Neural cell (in vitro differentiated cells): ENCODE measurements at regions not wholly inside any gene's neighbourhood (a gene's known extent, or its start where the extent isn't known, plus 50 kb on each side); places are given as distances from the start of the nearest gene placed in this dataset.

Source experiments
- H2AFZ ChIP-seq: fragments of 200-600, 300-800 bp; sonication (generic), shearing (Covaris generic); 2 replicates; pipeline ENCODE4 v1.6.0; 2014; ENCODE audit warnings: low read depth, mild to moderate bottlenecking, antibody characterized with exemption, low read length, moderate library complexity
- H3F3A ChIP-seq: fragments of 200-600 bp; shearing (Covaris generic); 2 replicates; pipeline ENCODE4 v1.6.1; 2016; ENCODE audit warnings: mild to moderate bottlenecking, moderate library complexity, mixed read lengths, antibody characterized with exemption, low read length; ENCODE audit not compliant: insufficient read depth, poor library complexity, severe bottlenecking
- H3K27ac ChIP-seq: fragments of 200-600, 300-800 bp; sonication (generic), shearing (Covaris generic); 2 replicates; pipeline ENCODE4 v1.5.1; 2014; ENCODE audit warnings: mild to moderate bottlenecking, low read length, moderate library complexity
- H3K27me3 ChIP-seq: fragments of 300-800, 200-600 bp; sonication (generic), shearing (Covaris generic); 2 replicates; pipeline ENCODE4 v1.6.0; 2014; ENCODE audit warnings: mild to moderate bottlenecking, low read depth, low read length, moderate library complexity; ENCODE audit not compliant: insufficient read depth
- H3K36me3 ChIP-seq: fragments of 300-800, 200-600 bp; sonication (generic), shearing (Covaris generic); 2 replicates; pipeline ENCODE4 v1.5.1; 2014; ENCODE audit warnings: mild to moderate bottlenecking, antibody characterized with exemption, low read length, moderate library complexity; ENCODE audit not compliant: insufficient read depth
- H3K4me2 ChIP-seq: fragments of 300-800, 200-600 bp; sonication (generic), shearing (Covaris generic); 2 replicates; pipeline ENCODE4 v1.6.0; 2014; ENCODE audit warnings: mild to moderate bottlenecking, low read length
- H3K4me3 ChIP-seq: fragments of 300-800, 200-600 bp; sonication (generic), shearing (Covaris generic); 2 replicates; pipeline ENCODE4 v1.5.1; 2014; ENCODE audit warnings: mild to moderate bottlenecking, low read length, moderate library complexity
- H3K79me2 ChIP-seq: fragments of 200-600 bp; shearing (Covaris generic); replicated peaks from 2 replicates; pipeline ENCODE4 v1.6.0; 2014; ENCODE audit warnings: mild to moderate bottlenecking, low read length, moderate library complexity; ENCODE audit not compliant: insufficient read depth
- H3K9ac ChIP-seq: fragments of 300-800, 200-600 bp; sonication (generic), shearing (Covaris generic); 2 replicates; pipeline ENCODE4 v1.6.1; 2016; ENCODE audit warnings: mild to moderate bottlenecking, low read length, mixed read lengths
- H3K9me2 ChIP-seq: fragments of 200-600 bp; shearing (Covaris generic); 2 replicates; pipeline ENCODE4 v1.6.1; 2016; ENCODE audit warnings: mild to moderate bottlenecking, low read length, mixed read lengths; ENCODE audit not compliant: insufficient read depth
- H3K9me3 ChIP-seq: fragments of 200-600, 300-800 bp; sonication (generic), shearing (Covaris generic); 2 replicates; pipeline ENCODE4 v1.6.1; 2016; ENCODE audit warnings: mild to moderate bottlenecking, mixed run types, low read length, moderate library complexity, mixed read lengths
- H4K20me1 ChIP-seq: fragments of 200-600 bp; shearing (Covaris generic); 2 replicates; pipeline ENCODE4 v1.6.1; 2016; ENCODE audit warnings: mild to moderate bottlenecking, mixed run types; ENCODE audit not compliant: insufficient read depth
- CTCF ChIP-seq: fragments of 450-650 bp; IDR thresholded peaks from 2 replicates; pipeline ENCODE4 v1.5.1; 2014; ENCODE audit warnings: antibody characterized with exemption, mild to moderate bottlenecking, moderate library complexity; ENCODE audit not compliant: poor library complexity, severe bottlenecking
- EP300 ChIP-seq: fragments of 450-650 bp; conservative IDR thresholded peaks from 2 replicates; pipeline ENCODE4 v1.6.1; 2014; ENCODE audit warnings: antibody characterized with exemption, mild to moderate bottlenecking, moderate library complexity; ENCODE audit not compliant: poor library complexity, severe bottlenecking
- EZH2 ChIP-seq: fragments of 200-600, 300-800 bp; shearing (Covaris generic), sonication (generic); IDR thresholded peaks from 2 replicates; pipeline ENCODE4 v1.6.1; 2014; ENCODE audit warnings: antibody characterized with exemption, low read length, borderline replicate concordance, mild to moderate bottlenecking; ENCODE audit not compliant: insufficient read depth, poor library complexity, severe bottlenecking
- MXI1 ChIP-seq: fragments of 450-650 bp; conservative IDR thresholded peaks from 2 replicates; pipeline ENCODE4 v1.6.1; 2014; ENCODE audit warnings: antibody characterized with exemption, mild to moderate bottlenecking; ENCODE audit not compliant: poor library complexity, severe bottlenecking
- POLR2AphosphoS5 ChIP-seq: IDR thresholded peaks from 2 replicates; pipeline ENCODE4 v1.6.1; 2012
- RAD21 ChIP-seq: fragments of 450-650 bp; conservative IDR thresholded peaks from 2 replicates; pipeline ENCODE4 v1.6.1; 2014; ENCODE audit warnings: antibody characterized with exemption, mild to moderate bottlenecking, moderate library complexity
- REST ChIP-seq: IDR thresholded peaks from 2 replicates; pipeline ENCODE4 v1.6.1; 2012; ENCODE audit warnings: borderline replicate concordance
- SMC3 ChIP-seq: fragments of 450-650 bp; conservative IDR thresholded peaks from 2 replicates; pipeline ENCODE4 v1.6.1; 2014; ENCODE audit warnings: antibody characterized with exemption, mild to moderate bottlenecking, moderate library complexity; ENCODE audit not compliant: poor library complexity
- TAF1 ChIP-seq: IDR thresholded peaks from 2 replicates; pipeline ENCODE4 v1.6.1; 2012; ENCODE audit warnings: low read depth

- no peaks in the 10 kb centered on the region for H3F3A ChIP-seq
- H3K4me3 ChIP-seq, result no peak overlapping the region
- H3K27me3 ChIP-seq, result no peaks in the 10 kb centered on the region
- no peaks in the 10 kb centered on the region for H3K79me2 ChIP-seq
- TF ChIP-seq SMC3 (no peak), CTCF (no peak), MXI1 (no peak), POLR2AphosphoS5 (no peak), EZH2 (no peak), TAF1 (no peak), RAD21 (no peak), REST (no peak), EP300 (no peak)
- H3K27ac ChIP-seq, result no peak overlapping the region
- H3K9me3 ChIP-seq, result no peaks in the 10 kb centered on the region
- no peaks in the 10 kb centered on the region for H4K20me1 ChIP-seq
- H3K9ac ChIP-seq, result no peak overlapping the region
- H3K4me2 ChIP-seq, result no peak overlapping the region
- no peaks in the 10 kb centered on the region for H3K36me3 ChIP-seq
- H2AFZ ChIP-seq, result no peak overlapping the region
- no peaks in the 10 kb centered on the region for H3K9me2 ChIP-seq
Measured at GRCh38 chr20:24253321-24253720, 216.1 kb upstream of the SYNDIG1 start.

- Histone ChIP-seq H4K20me1 (no peaks in the 10 kb centered on the region), H3K27me3 (no peaks in the 10 kb centered on the region), H3K4me3 (no peak overlapping the region), H3K9ac (no peak overlapping the region), H3K4me2 (no peak overlapping the region), H3F3A (no peaks in the 10 kb centered on the region), H3K79me2 (no peaks in the 10 kb centered on the region), H3K9me2 (no peaks in the 10 kb centered on the region), H3K36me3 (no peaks in the 10 kb centered on the region), H3K9me3 (no peaks in the 10 kb centered on the region), H3K27ac (no peak overlapping the region), H2AFZ (no peak overlapping the region)
- TF ChIP-seq TAF1, result no peak
- TF ChIP-seq EP300, result no peak
- no peak for TF ChIP-seq SMC3
- TF ChIP-seq CTCF, result no peak
- TF ChIP-seq POLR2AphosphoS5, result no peak
- no peak for TF ChIP-seq REST
- no peak for TF ChIP-seq EZH2
- no peak for TF ChIP-seq MXI1
- no peak for TF ChIP-seq RAD21
Measured at GRCh38 chr20:24245094-24245493, 224.3 kb upstream of the SYNDIG1 start.
